ENCODE measurements at regions not wholly inside any gene's neighbourhood (a gene's known extent, or its start where the extent isn't known, plus 50 kb on each side); places are given as distances from the start of the nearest gene placed in this dataset.
"Not testable (repeated sequence)": the region's sequence is repeated elsewhere in the genome, so short reads cannot be mapped to it uniquely, and the experiment has no call there.

- no peak for DNase-seq
Measured at GRCh38 chr20:30511322-30512030, 746.0 kb upstream of the DEFB115 start.

- DNase-seq, result no peak
Measured at GRCh38 chr20:30513050-30513628, 744.3 kb upstream of the DEFB115 start.

- DNase-seq, result not testable (repeated sequence)
Measured at GRCh38 chr20:30515915-30516314, 741.5 kb upstream of the DEFB115 start.

- not testable (repeated sequence) for DNase-seq
Measured at GRCh38 chr20:30518906-30519305, 738.6 kb upstream of the DEFB115 start.

- not testable (repeated sequence) for DNase-seq
Measured at GRCh38 chr20:30521686-30522415, 735.6 kb upstream of the DEFB115 start.

- DNase-seq, result not testable (repeated sequence)
Measured at GRCh38 chr20:30524155-30524554, 733.3 kb upstream of the DEFB115 start.

- not testable (repeated sequence) for DNase-seq
Measured at GRCh38 chr20:30524761-30525160, 732.7 kb upstream of the DEFB115 start.

GRCh38 chr20:30533653-30534052 lies 723.8 kb upstream of the DEFB115 start:
- not testable (repeated sequence) for DNase-seq

- DNase-seq, result not testable (repeated sequence)
Measured at GRCh38 chr20:30537459-30537858, 720.0 kb upstream of the DEFB115 start.

- DNase-seq, result not testable (repeated sequence)
Measured at GRCh38 chr20:30540330-30541069, 717.0 kb upstream of the DEFB115 start.

- not testable (repeated sequence) for DNase-seq
Measured at GRCh38 chr20:30551236-30551635, 706.2 kb upstream of the DEFB115 start.

GRCh38 chr20:30556797-30557196 lies 700.7 kb upstream of the DEFB115 start:
- DNase-seq, result not testable (repeated sequence)

GRCh38 chr20:30565086-30565485 lies 692.4 kb upstream of the DEFB115 start:
- not testable (repeated sequence) for DNase-seq

GRCh38 chr20:30569867-30570266 lies 687.6 kb upstream of the DEFB115 start:
- not testable (repeated sequence) for DNase-seq

GRCh38 chr20:30570622-30571021 lies 686.8 kb upstream of the DEFB115 start:
- DNase-seq, result not testable (repeated sequence)

GRCh38 chr20:30574337-30574736 lies 683.1 kb upstream of the DEFB115 start:
- not testable (repeated sequence) for DNase-seq

GRCh38 chr20:30579069-30579468 lies 678.4 kb upstream of the DEFB115 start:
- DNase-seq, result peak; percentile 6

- DNase-seq, result peak; percentile 67
Measured at GRCh38 chr20:30579824-30580438, 677.5 kb upstream of the DEFB115 start.

- not testable (repeated sequence) for DNase-seq
Measured at GRCh38 chr20:30581839-30582238, 675.6 kb upstream of the DEFB115 start.

- DNase-seq, result not testable (repeated sequence)
Measured at GRCh38 chr20:30584403-30584802, 673.1 kb upstream of the DEFB115 start.

- peak; percentile 48 for DNase-seq
Measured at GRCh38 chr20:30585244-30585796, 672.1 kb upstream of the DEFB115 start.

- DNase-seq, result not testable (repeated sequence)
Measured at GRCh38 chr20:30586178-30586577, 671.3 kb upstream of the DEFB115 start.
